ENCODE measurements at regions not wholly inside any gene's neighbourhood (a gene's known extent, or its start where the extent isn't known, plus 50 kb on each side); places are given as distances from the start of the nearest gene placed in this dataset.
"Not testable (repeated sequence)": the region's sequence is repeated elsewhere in the genome, so short reads cannot be mapped to it uniquely, and the experiment has no call there.

- H3K9me3 Mint-ChIP-seq = peaks cover 4% of the 10 kb centered on the region
- no peak overlapping the region for H3K4me3 Mint-ChIP-seq
- peaks cover 21% of the 10 kb centered on the region for H3K4me1 Mint-ChIP-seq (ENCODE audit: low read depth)
- no peaks in the 10 kb centered on the region for H3K27me3 Mint-ChIP-seq
- no peak overlapping the region for H3K27ac Mint-ChIP-seq
- no peaks in the 10 kb centered on the region for H3K36me3 Mint-ChIP-seq (ENCODE audit: low read depth)
Observed at GRCh38 chrX:9357518-9358114, 107.2 kb upstream of the TBL1X start.

GRCh38 chrX:9362363-9362928 lies 102.4 kb upstream of the TBL1X start:
- H3K27me3 Mint-ChIP-seq = no peaks in the 10 kb centered on the region
- H3K36me3 Mint-ChIP-seq (ENCODE audit: low read depth) = no peaks in the 10 kb centered on the region
- no peak overlapping the region for H3K27ac Mint-ChIP-seq
- H3K4me3 Mint-ChIP-seq = no peak overlapping the region
- no peaks in the 10 kb centered on the region for H3K4me1 Mint-ChIP-seq (ENCODE audit: low read depth)
- H3K9me3 Mint-ChIP-seq = no peaks in the 10 kb centered on the region

GRCh38 chrX:9367421-9367820 lies 97.4 kb upstream of the TBL1X start:
- Mint-ChIP-seq H3K4me3 (no peak overlapping the region), H3K27ac (no peak overlapping the region), H3K27me3 (no peaks in the 10 kb centered on the region), H3K4me1 (ENCODE audit: low read depth) (peaks cover 17% of the 10 kb centered on the region), H3K9me3 (no peaks in the 10 kb centered on the region), H3K36me3 (ENCODE audit: low read depth) (no peaks in the 10 kb centered on the region)

- Mint-ChIP-seq H3K4me3 (no peak overlapping the region), H3K27me3 (no peaks in the 10 kb centered on the region), H3K4me1 (ENCODE audit: low read depth) (peaks cover 17% of the 10 kb centered on the region), H3K36me3 (ENCODE audit: low read depth) (no peaks in the 10 kb centered on the region), H3K27ac (no peak overlapping the region), H3K9me3 (no peaks in the 10 kb centered on the region)
Observed at GRCh38 chrX:9368262-9368661, 96.6 kb upstream of the TBL1X start.

GRCh38 chrX:9369802-9370291 lies 95.0 kb upstream of the TBL1X start:
- Mint-ChIP-seq H3K27me3 (no peaks in the 10 kb centered on the region), H3K4me3 (peak overlapping the region; percentile 3), H3K4me1 (ENCODE audit: low read depth) (peaks cover 17% of the 10 kb centered on the region), H3K36me3 (ENCODE audit: low read depth) (no peaks in the 10 kb centered on the region), H3K27ac (peak overlapping the region; percentile 49), H3K9me3 (no peaks in the 10 kb centered on the region)

DNA sequence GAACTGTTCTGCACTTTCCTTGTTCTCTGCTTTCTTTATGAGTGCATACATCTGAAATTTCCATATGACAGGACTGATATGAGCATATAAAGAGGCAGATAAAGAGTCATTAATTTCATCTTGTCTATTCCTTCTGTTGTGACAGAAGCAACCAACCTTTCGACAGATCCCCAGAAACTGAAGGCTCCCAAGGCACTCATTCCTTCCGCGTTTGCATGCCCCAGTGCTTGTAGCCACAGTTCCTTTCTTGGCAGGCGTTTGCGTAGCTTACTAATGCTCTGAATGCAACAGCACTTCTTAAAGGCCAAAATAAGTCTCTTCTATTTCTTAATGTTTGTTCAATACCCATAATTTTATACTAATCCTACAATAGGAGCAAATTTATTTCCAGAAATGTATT lies 94.0 kb upstream of the TBL1X start:
- no peaks in the 10 kb centered on the region for H3K9me3 Mint-ChIP-seq
- H3K27ac Mint-ChIP-seq = no peak overlapping the region
- H3K27me3 Mint-ChIP-seq = no peaks in the 10 kb centered on the region
- H3K4me1 Mint-ChIP-seq (ENCODE audit: low read depth) = peaks cover 17% of the 10 kb centered on the region
- no peaks in the 10 kb centered on the region for H3K36me3 Mint-ChIP-seq (ENCODE audit: low read depth)
- H3K4me3 Mint-ChIP-seq = no peak overlapping the region

DNA sequence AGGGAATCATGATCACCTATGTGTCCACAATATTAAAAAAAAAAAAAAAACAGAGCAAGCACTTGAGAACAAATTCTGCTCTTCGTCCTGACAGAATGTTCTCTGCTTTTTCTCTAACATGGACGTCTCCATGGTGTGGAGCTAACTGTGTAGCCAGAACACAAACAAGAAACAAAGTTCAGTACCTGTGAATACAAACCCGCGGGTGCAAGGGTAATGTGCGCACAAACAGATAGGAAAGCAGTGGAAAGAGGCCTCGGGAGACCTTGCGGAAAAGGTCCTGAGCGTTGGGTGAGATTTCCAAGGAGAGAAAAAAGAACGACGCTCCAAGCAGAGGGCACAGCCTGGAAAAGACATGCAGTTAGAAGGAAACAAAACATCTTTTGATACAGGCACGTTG lies 92.0 kb upstream of the TBL1X start:
- H3K36me3 Mint-ChIP-seq (ENCODE audit: low read depth) = no peaks in the 10 kb centered on the region
- no peaks in the 10 kb centered on the region for H3K27me3 Mint-ChIP-seq
- peaks cover 17% of the 10 kb centered on the region for H3K4me1 Mint-ChIP-seq (ENCODE audit: low read depth)
- no peak overlapping the region for H3K4me3 Mint-ChIP-seq
- H3K9me3 Mint-ChIP-seq = no peaks in the 10 kb centered on the region
- H3K27ac Mint-ChIP-seq = no peak overlapping the region

- Mint-ChIP-seq H3K9me3 (no peaks in the 10 kb centered on the region), H3K4me3 (no peak overlapping the region), H3K36me3 (ENCODE audit: low read depth) (no peaks in the 10 kb centered on the region), H3K27ac (no peak overlapping the region), H3K27me3 (no peaks in the 10 kb centered on the region), H3K4me1 (ENCODE audit: low read depth) (peaks cover 17% of the 10 kb centered on the region)
Observed at GRCh38 chrX:9373789-9374188, 91.1 kb upstream of the TBL1X start.

DNA sequence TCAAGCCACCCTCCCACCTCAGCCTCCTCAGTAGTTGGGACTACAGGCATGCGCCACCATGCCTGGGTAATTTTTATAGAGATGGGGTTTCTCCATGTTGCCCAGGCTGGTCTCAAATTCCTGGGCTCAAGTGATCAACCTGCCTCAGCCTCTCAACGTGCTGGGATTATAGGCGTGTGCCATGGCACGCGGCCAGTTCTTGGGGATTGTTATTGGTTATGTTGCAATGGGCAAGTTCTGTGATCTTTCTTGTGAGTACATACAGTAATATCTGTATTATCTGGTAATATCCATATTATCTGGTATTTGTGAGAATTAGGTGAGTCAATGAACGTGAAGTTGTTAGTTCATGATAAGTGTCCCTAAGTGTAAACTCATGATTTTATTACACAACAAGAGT lies 90.3 kb upstream of the TBL1X start:
- peaks cover 14% of the 10 kb centered on the region for H3K4me1 Mint-ChIP-seq (ENCODE audit: low read depth)
- H3K36me3 Mint-ChIP-seq (ENCODE audit: low read depth) = no peaks in the 10 kb centered on the region
- no peak overlapping the region for H3K27ac Mint-ChIP-seq

GRCh38 chrX:9376111-9376510 lies 88.7 kb upstream of the TBL1X start:
- Mint-ChIP-seq H3K4me3 (no peak overlapping the region), H3K36me3 (ENCODE audit: low read depth) (no peaks in the 10 kb centered on the region), H3K9me3 (no peaks in the 10 kb centered on the region), H3K27me3 (no peaks in the 10 kb centered on the region), H3K4me1 (ENCODE audit: low read depth) (no peaks in the 10 kb centered on the region), H3K27ac (no peak overlapping the region)

More for the DNA sequence above, 90.3 kb upstream of the TBL1X start:
- Mint-ChIP-seq H3K4me3 (no peak overlapping the region), H3K27me3 (no peaks in the 10 kb centered on the region), H3K9me3 (no peaks in the 10 kb centered on the region)

- not testable (repeated sequence) for H3K4me1 Mint-ChIP-seq (ENCODE audit: low read depth); H3K36me3 Mint-ChIP-seq (ENCODE audit: low read depth); H3K9me3 Mint-ChIP-seq; H3K27me3 Mint-ChIP-seq; H3K4me3 Mint-ChIP-seq; H3K27ac Mint-ChIP-seq
Observed at GRCh38 chrX:9377216-9377615, 87.6 kb upstream of the TBL1X start.

DNA sequence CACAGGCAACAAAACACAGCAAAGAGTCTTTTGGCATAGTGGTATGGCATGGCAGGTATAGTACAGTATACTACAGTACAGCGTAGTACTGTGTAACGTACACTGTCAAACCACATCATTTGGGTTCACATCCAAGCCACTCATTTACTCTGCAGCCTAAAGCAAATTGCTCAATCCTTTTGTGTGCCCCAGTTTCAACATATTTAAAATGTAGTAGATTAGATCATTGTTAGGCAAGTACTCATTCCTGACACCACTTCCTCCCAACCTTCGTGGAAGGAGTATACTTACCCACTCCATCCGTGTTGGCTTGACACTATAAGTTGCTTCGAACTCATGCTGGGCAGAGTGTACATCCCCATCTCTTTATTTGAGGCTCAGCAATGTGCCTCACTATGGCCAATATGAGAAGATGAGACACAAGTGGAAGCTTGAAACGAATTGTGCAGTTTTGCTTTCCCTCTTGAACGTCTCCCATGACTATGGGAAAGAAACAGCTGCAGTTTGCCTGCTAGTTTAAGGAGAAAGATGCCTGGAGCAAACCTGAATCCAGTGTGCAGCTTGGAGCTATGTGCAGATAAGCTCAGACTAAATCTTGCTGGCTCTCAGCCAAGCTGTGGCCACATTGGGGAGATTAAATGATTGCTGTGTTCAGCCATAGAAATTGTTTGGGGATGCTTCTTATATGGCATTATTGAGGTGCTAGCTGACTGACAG lies 85.7 kb upstream of the TBL1X start:
- no peaks in the 10 kb centered on the region for H3K4me1 Mint-ChIP-seq (ENCODE audit: low read depth)
- no peak overlapping the region for H3K27ac Mint-ChIP-seq
- H3K27me3 Mint-ChIP-seq = no peaks in the 10 kb centered on the region
- no peaks in the 10 kb centered on the region for H3K9me3 Mint-ChIP-seq
- no peaks in the 10 kb centered on the region for H3K36me3 Mint-ChIP-seq (ENCODE audit: low read depth)
- H3K4me3 Mint-ChIP-seq = no peak overlapping the region

DNA sequence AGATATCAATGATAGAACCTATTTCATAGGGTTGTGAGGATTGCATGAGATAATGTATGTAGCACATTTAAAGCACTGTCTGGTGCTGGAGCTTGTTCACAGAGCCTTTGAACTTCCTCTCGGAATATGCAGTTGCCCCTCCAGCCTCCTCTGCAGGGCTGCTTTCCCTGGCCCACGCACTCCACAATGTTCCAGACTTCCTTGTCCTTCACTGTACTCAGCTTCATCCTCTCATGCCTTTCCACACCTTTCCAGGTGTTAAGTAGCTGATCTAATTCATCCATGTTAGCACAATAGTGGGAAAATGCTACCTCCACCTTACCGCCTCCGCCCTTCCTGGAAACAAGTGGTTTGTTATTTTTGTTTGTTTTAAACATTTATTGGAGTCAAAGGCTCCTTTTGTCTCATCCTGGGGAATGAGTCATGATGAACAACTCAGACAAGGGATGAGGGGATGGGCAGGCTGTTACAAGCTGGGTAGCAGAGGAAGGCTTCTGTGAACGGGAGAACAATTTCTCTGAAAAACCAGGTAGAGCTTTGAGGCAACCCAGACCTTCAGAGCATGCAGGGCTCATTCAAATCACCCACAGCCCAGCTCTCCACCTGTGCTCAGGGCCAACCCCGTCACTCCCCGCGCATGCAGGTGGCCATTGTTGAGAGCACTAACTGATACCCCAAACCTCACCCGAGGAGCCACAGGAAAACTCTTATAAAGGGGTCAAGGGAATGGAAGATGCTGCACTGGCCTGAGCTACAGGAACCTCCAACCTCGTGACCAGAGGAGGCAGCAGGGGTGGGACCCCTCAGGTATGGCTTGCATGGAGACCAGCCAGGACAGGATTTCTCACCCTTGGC lies 84.9 kb upstream of the TBL1X start:
- Mint-ChIP-seq H3K4me1 (ENCODE audit: low read depth) (no peaks in the 10 kb centered on the region), H3K27ac (no peak overlapping the region)

GRCh38 chrX:9383655-9384054 lies 81.2 kb upstream of the TBL1X start:
- no peak overlapping the region for H3K4me3 Mint-ChIP-seq
- H3K27ac Mint-ChIP-seq = no peak overlapping the region
- H3K36me3 Mint-ChIP-seq (ENCODE audit: low read depth) = no peaks in the 10 kb centered on the region
- no peaks in the 10 kb centered on the region for H3K4me1 Mint-ChIP-seq (ENCODE audit: low read depth)
- no peaks in the 10 kb centered on the region for H3K9me3 Mint-ChIP-seq
- H3K27me3 Mint-ChIP-seq = no peaks in the 10 kb centered on the region

More for the DNA sequence above, 84.9 kb upstream of the TBL1X start:
- no peak overlapping the region for H3K4me3 Mint-ChIP-seq
- no peaks in the 10 kb centered on the region for H3K9me3 Mint-ChIP-seq
- no peaks in the 10 kb centered on the region for H3K27me3 Mint-ChIP-seq
- H3K36me3 Mint-ChIP-seq (ENCODE audit: low read depth) = no peaks in the 10 kb centered on the region

DNA sequence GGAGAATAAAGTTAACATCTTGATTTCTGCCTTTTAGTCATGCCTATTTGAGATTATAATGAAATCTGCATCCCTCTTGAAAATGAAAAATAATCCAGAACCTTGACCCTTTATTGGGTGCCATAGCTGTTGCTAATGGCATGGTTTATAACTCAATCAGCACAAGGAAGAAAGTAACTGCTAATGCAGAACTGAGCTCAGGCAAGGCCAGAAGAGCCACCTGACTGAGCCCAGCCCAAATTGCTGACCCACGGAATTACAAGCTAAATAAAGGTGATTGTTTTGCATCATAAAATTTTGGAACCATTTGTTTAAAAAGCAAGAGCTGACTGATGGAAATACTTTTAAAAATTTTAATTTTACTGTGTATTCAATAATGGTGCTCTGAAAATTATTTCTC lies 76.4 kb upstream of the TBL1X start:
- Mint-ChIP-seq H3K9me3 (no peaks in the 10 kb centered on the region), H3K4me1 (ENCODE audit: low read depth) (no peaks in the 10 kb centered on the region), H3K27me3 (no peaks in the 10 kb centered on the region), H3K4me3 (no peak overlapping the region), H3K27ac (no peak overlapping the region), H3K36me3 (ENCODE audit: low read depth) (no peaks in the 10 kb centered on the region)
